Left renal pelvis (tissue), 4 donors: ENCODE measurements at regions not wholly inside any gene's neighbourhood (a gene's known extent, or its start where the extent isn't known, plus 50 kb on each side); places are given as distances from the start of the nearest gene placed in this dataset.
"Not testable (repeated sequence)": the region's sequence is repeated elsewhere in the genome, so short reads cannot be mapped to it uniquely, and the experiment has no call there.

Source experiments
- DNase-seq, 4 donors: peaks; one replicate each; pipeline ENCODE4 v3.0.0-alpha.2; 2013; ENCODE audit warnings: low read depth in 4 of 4, low spot score in 3 of 4

DNA sequence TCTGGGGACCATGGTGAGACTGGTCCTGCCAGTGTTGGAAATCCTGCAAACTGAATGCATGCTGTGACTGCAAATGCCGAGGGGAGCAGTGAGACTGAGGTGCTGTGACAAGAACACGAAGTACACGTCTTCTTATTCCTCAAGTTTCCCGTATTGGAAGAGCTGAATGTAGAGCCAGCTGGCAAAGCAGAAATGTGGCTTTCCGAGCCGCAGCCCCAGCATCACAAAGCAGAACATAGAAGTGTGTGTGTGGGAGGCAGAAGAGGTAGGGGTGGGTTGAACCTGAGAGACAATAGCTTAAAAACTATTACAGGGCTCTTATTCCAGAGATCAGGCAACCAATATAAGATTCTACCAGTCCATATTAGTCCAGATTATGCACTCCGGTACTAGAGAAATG, 98.8 kb downstream of the CARTPT start:
- DNase-seq: no peak

GRCh38 chr5:71821029-71821428, 102.0 kb downstream of the CARTPT start:
- no peak for DNase-seq

DNA sequence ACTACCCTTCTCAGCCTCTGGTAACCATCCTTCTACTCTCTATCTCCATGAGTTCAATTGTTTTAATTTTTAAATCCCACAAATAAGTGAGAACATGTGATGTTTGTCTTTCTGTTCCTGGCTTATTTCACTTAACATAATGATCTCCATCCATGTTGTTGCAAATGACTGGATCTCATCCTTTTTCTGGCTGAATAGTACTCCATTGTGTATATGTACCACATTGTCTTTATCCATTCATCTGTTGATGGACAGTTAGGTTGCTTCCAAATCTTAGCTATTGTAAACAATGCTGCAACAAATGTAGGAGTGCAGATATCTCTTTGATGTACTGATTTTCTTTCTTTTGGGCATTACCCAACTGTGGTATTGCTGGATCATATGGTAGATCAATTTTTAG, 103.0 kb downstream of the CARTPT start:
- DNase-seq: not testable (repeated sequence)

DNA sequence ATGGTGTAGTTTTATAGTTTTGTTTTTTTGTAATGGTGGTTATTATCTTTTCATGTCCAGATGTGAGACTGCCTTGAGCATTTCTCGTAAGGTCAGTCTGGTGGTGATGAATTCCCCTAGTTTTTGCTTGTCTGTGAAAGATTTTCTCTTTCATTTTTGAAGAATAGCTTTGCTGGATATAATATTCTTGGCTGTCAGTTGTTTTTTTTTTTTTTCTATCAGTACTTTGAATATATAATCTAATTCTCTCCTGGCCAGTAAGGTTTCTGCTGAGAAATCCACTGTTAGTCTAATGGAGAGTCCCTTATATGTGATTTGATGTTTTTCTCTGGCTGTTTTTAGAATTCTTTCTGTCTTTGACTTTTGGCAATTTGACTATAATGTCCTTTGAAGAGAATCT, 106.9 kb downstream of the CARTPT start:
- no peak for DNase-seq

DNA sequence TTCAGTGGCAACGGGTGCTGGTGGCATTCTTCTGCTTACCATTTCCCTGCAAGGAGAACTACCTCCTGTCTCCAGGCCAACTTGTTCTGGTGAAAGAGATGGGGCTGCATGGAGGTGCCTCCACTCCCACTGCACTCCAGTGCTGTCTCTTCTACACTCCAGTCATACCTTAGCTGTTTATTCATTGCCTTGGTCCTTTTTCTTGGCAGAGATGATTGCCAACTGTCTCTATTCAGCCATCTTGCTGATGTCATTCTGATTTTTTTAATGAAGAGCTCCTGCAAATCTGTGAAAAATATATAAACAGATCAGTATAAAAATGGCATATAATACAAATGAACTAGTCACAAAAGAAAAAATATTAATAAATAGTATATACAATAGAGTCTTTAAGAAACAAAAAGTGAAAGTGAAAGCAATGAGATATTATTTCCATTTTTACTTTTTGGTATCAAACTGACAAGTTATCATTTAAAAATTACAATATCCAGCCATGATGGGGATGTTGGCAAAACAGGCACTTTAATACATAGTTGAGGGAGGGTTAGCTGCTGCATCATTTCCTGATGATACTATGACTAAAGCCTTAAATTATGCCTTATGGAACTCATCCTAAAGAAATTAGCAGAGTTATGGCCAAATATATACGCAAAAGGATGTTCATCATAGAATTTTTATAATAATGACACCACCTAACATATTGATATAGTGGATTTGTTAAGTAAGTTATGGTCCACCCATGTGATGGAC, 109.4 kb downstream of the CARTPT start:
- DNase-seq: no peak

DNA sequence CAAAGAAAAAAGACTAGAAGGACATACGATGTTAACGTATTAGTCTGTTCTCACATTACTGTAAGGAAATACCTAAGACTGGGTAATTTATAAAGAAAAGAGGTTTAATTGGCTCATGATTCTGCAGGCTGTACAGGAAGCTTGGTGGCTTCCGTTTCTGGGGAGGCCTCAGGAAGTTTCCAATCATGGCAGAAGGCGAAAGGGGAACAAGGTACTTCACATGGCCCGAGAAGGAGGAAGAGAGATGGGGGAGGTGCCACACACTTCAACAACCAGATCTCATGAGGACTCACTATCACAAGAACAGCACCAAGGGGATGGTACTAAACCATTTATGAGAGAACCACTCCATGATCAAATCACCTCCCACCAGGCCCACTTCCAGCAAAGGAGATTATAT, 110.1 kb downstream of the CARTPT start:
- no peak for DNase-seq

DNA sequence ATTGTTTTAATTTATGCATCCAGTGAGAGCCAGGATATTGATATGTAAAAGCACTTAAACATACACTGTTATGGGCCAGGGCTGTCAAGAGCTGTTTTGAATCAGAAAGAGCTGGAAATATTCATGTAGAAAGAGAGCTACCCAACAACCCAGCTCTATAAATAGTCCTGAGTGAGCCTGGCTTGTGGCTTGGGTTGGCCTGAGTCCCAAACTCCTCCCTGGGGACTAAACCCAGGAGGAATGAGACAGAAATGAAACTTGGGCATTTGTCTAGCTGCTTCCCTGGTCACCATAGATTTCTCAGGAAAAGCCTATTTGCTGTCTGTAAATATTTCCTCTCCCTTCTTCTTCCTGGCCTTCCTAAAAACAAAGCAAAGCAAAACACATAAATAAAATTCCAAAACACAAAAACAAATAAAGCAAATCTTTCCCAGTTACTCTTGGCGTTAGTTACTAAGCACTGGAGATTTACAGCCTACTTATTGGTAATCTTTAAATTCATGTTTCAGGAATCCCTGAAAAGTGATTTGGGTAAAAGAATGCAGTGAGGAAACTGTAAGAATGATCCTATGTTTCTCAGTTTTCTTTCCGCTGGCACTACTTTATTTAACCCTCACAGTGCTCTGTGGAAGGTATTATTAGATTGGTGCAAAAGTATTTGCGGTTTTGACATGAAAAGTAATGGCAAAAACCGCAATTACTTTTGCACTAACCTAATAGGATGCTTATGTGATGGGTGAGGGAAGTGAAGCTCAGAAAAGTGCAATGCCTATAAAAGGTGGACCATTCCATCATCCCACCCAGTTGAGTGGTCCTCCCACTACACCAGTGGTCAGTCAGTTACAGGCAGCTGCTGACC, 111.8 kb downstream of the CARTPT start:
- peak in 2 of 4 donors; percentile 4 to 5 for DNase-seq

- DNase-seq: no peak
Measured at GRCh38 chr5:71832812-71833715, 114.0 kb downstream of the CARTPT start.

DNA sequence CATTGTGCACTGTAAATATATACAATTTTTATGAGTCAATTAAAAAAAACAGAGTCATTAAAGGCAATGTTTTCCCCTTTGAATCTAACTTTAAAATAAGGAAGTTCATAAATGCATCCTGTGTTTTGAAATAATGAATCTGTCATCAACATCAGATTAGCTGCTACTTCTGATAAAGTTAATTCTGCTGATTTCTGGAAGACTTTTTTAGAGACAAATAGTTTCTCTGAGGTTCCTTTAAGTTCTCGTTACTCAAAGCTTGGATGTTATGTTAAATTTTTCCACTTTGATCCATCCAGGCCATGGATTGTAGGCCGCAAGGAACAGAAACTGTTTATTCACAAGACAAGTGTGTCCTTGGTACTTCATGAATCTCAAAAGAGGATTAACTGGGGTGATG, 115.5 kb downstream of the CARTPT start:
- no peak for DNase-seq

- DNase-seq: no peak
Measured at GRCh38 chr5:71836084-71836483, 117.0 kb downstream of the CARTPT start.

DNA sequence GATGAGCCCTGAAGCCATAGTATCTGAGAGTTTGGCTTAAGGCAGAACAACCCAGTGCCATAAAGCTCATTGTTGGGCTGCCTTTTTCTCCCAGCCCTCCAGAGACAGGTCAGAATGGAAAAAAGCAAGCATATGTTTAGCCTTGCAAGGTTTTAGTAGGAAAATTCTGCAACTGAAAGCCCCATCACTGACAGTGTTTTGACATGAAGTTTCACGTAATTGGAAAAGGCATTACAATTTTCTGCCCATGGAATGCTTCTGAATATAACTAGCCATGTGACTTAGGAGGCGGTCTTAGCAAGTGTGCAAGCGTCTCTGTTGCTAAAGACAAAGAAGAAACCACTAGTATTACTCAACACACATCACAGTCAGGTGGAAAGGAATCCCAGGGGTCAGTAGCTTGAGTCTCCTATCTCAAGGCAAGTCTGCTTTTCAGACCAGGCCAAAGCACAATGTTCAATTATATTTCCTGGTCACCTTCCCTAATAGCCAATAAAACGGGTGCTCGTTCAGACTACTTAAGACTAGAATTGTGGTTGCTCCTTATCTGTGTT, 117.6 kb downstream of the CARTPT start:
- DNase-seq: no peak

- no peak for DNase-seq
Measured at GRCh38 chr5:71838286-71838685, 119.2 kb downstream of the CARTPT start.

DNA sequence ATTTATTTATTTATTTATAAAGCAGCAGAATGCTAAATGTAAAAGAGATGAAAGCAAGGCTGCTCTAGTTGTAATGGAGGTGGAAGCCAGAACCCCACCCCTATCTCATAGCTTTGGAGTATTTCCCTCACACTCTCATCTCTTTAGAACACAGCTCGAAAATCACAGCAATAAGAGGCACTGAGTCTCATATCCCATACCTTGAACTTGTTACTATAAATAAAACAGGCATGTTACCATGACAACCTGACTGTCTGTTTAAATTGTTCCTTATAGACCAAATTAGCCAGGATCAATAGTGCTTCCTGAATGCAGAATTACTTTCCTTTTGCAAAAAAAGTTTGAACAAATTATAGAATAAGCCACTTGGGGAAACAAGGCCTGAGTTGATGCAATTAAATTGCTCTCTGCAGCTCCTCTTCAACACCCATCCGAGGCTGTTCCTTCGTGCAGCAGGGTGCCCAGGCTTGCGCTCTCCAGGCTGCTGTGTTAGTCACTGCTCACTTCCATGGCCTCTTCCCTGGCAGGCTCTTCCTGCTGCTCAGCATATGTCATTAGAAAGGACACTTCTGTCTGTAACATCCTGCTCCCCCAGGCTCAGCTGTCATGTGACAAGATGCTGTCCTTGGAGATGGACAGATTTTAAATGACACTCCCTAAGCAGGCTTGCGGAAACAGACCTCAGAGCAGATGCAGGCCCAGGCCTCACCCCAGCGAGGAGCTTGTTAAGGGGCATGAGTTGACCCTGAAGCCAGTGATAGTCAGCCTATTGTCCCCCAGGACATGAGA, 120.2 kb downstream of the CARTPT start:
- no peak for DNase-seq

DNA sequence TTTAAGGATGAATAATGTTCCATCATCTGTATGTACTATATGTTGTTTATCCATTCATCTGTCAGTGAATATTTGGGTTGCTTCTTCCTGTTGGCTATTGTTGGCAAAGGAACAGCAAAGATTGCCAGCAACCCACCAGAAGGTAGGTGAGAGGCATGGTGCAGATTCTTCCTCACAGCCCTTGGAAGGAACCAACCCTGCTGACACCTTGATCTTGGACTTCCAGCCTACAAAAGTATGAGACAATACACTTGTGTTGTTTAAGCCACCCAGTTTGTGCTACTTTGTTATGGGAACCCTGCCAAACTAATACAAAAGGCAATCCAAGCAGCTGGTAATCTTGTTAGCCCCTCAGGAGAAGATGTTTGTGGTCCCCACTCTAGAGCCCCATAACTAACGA, 122.0 kb downstream of the CARTPT start:
- no peak for DNase-seq

- no peak for DNase-seq
Measured at GRCh38 chr5:71843111-71843510, 124.0 kb downstream of the CARTPT start.

DNA sequence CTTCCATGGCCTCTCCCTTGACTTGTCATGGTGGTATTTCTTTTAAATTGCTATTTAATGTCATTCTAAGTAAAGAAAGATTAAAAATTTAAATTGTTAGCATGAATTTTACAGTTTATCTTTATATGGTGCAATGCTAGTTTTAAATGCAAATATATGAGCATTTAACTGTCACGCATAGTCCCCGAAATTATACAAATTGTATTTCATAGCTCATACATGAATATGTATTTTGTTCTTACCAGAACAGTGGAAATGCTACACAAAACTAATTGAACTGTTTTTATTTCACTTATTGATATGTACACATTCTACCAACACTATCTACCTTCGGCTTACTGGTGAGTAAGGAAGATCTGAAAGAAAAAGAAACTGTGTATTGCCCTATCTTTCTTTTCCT, 125.8 kb downstream of the CARTPT start:
- no peak for DNase-seq

DNA sequence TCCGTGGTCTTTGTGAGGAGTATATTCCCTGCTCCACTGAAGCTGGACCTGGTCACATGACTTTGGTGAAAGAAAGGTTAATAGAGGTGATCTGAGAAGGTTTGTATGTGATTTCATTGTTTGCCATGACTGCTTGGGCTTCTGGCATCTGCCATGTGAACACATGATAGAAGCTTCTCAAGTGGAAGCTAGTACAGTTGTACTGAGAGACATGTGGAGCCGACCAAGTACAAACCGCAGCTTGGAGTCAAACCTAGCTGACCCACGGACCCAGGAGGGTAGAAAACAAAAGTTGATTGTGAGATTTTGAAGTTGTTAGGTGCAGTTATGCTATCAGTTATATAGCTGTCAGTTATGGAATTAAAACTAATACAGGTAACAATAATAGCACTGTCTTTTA, 140.4 kb downstream of the CARTPT start:
- DNase-seq: no peak

GRCh38 chr5:71860048-71860447, 141.0 kb downstream of the CARTPT start:
- DNase-seq: no peak

DNA sequence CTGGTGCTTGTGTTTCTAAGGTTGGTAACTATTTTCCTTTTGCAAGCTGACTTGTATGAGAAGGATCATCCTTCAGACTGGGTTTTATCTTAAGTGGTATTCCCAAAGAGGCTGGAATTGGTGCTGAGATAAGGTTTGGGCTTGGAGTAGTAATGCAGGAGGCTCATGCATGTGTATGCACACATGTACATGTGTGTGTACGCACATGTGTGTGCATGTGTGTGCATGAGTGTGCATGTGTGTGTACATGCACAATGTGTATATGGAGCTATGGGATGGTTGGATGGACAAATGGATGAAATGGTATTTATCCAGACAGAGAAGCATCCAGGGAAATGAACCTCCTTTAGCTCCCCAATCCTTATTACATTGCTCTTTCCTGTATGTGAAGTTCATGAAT, 142.6 kb downstream of the CARTPT start:
- DNase-seq: no peak

DNA sequence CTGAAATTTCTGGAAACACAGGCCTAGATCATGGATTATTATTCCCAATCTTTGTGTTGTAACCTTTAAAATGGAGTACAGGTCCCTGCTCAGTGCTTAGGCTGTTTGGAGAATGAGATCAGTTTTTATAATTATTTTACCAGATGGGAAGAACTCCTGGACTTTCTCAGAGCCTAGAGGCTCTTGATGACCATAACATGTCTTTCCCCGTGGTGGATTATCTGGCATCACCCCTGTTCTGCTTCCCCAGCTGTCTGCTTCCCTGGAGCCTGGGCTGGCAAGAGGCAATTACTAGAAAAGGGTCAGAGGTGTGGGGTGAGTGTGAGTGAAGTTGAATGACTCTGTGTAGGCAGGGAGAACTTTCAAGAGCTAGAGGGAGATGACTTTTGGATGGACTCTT, 143.0 kb downstream of the CARTPT start:
- DNase-seq: no peak
